Natural killer cell (primary cell): ENCODE measurements at regions not wholly inside any gene's neighbourhood (a gene's known extent, or its start where the extent isn't known, plus 50 kb on each side); places are given as distances from the start of the nearest gene placed in this dataset.

Source experiments
- ATAC-seq, 3 donors: fragments of 150-1000 bp in 2 of 3; fragments of 200-7000 bp in 1 of 3; cut with Tn5 transposase; 1 replicate in 1 of 3; 2 replicates in 2 of 3; pipeline ENCODE4 v1.10.0; 2021; ENCODE audit warnings: mild to moderate bottlenecking in 2 of 3, moderate library complexity in 2 of 3
- DNase-seq, 2 donors: peaks; one replicate each; pipeline versions ENCODE4 v3.0.0 to v3.0.0-alpha.2; 2013 to 2021; ENCODE audit warnings: mixed read lengths in 1 of 2
- H3K27ac ChIP-seq: one replicate; pipeline ENCODE4 v1.5.1; 2013; ENCODE audit warnings: mild to moderate bottlenecking, low read length
- H3K27me3 ChIP-seq: one replicate; pipeline ENCODE4 v1.6.1; 2013; ENCODE audit warnings: low read length; ENCODE audit not compliant: control insufficient read depth, insufficient read depth
- H3K36me3 ChIP-seq: one replicate; pipeline ENCODE4 v1.6.1; 2013; ENCODE audit warnings: low read length; ENCODE audit not compliant: control insufficient read depth, insufficient read depth
- H3K4me1 ChIP-seq: one replicate; pipeline ENCODE4 v1.6.1; 2013; ENCODE audit warnings: low read length; ENCODE audit not compliant: control insufficient read depth, insufficient read depth
- H3K4me3 ChIP-seq: one replicate; pipeline ENCODE4 v1.5.1; 2013; ENCODE audit warnings: low read length
- H3K9me3 ChIP-seq: one replicate; pipeline ENCODE4 v1.6.1; 2013; ENCODE audit warnings: low read length; ENCODE audit not compliant: control insufficient read depth, insufficient read depth
- H3K27ac Mint-ChIP-seq, 2 donors: one replicate each; pipeline ENCODE4 v1.8.0; 2022; ENCODE audit warnings: mild to moderate bottlenecking in 2 of 2, mixed read lengths in 2 of 2, moderate library complexity in 1 of 2
- H3K27me3 Mint-ChIP-seq, 2 donors: one replicate each; pipeline ENCODE4 v1.8.0; 2022; ENCODE audit warnings: low read depth in 2 of 2, mixed read lengths in 2 of 2
- H3K36me3 Mint-ChIP-seq: one replicate; pipeline ENCODE4 v1.8.0; 2022; ENCODE audit warnings: mixed read lengths
- H3K4me1 Mint-ChIP-seq, 2 donors: one replicate each; pipeline ENCODE4 v1.8.0; 2022; ENCODE audit warnings: mixed read lengths in 2 of 2
- H3K4me3 Mint-ChIP-seq: one replicate; pipeline ENCODE4 v1.8.0; 2022; ENCODE audit warnings: mild to moderate bottlenecking, moderate library complexity, mixed read lengths
- H3K9me3 Mint-ChIP-seq, 2 donors: one replicate each; pipeline ENCODE4 v1.8.0; 2022; ENCODE audit warnings: mixed read lengths in 2 of 2
- WGBS: methylation state at CpG from one replicate; pipeline ENCODE4 v1.1.7; 2013; ENCODE audit warnings: missing lambda C conversion rate; ENCODE audit not compliant: insufficient coverage; 5-methylcytosine and 5-hydroxymethylcytosine counted together
- intact Hi-C: fragments of 100-400 bp; cut with micrococcal nuclease; formaldehyde crosslinking; loops from one replicate; pipeline ENCODE4 v1.14.2; 2022
- TF ChIP-seq, protein P1 (sequence below): fragments of 200-600 bp; IDR thresholded peaks from one replicate; pipeline ENCODE4 v1.8.0; 2022; ENCODE audit warnings: antibody characterized with exemption

GRCh38 chr5:147045290-147045689 is 166.7 kb upstream of the PPP2R2B start:
- WGBS, result no CpG with 5 or more reads among the region's 3 CpGs
- Mint-ChIP-seq H3K27me3 (peaks cover 19 to 33% of the 10 kb centered on the region in 2 donors), H3K4me1 (no peaks in the 10 kb centered on the region), H3K4me3 (no peak overlapping the region), H3K36me3 (no peaks in the 10 kb centered on the region), H3K27ac (no peak overlapping the region), H3K9me3 (no peaks in the 10 kb centered on the region)
- Histone ChIP-seq H3K4me3 (no peak overlapping the region), H3K27me3 (no peaks in the 10 kb centered on the region), H3K27ac (no peak overlapping the region), H3K9me3 (no peaks in the 10 kb centered on the region), H3K4me1 (no peaks in the 10 kb centered on the region), H3K36me3 (no peaks in the 10 kb centered on the region)
- DNase-seq (no peak), ATAC-seq (no peak)
- TF ChIP-seq, protein P1, sequence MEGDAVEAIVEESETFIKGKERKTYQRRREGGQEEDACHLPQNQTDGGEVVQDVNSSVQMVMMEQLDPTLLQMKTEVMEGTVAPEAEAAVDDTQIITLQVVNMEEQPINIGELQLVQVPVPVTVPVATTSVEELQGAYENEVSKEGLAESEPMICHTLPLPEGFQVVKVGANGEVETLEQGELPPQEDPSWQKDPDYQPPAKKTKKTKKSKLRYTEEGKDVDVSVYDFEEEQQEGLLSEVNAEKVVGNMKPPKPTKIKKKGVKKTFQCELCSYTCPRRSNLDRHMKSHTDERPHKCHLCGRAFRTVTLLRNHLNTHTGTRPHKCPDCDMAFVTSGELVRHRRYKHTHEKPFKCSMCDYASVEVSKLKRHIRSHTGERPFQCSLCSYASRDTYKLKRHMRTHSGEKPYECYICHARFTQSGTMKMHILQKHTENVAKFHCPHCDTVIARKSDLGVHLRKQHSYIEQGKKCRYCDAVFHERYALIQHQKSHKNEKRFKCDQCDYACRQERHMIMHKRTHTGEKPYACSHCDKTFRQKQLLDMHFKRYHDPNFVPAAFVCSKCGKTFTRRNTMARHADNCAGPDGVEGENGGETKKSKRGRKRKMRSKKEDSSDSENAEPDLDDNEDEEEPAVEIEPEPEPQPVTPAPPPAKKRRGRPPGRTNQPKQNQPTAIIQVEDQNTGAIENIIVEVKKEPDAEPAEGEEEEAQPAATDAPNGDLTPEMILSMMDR, result no peak
- intact Hi-C loops, result no loop called here

GRCh38 chr5:147046281-147046680 is 167.7 kb upstream of the PPP2R2B start:
- TF ChIP-seq, protein P1, result no peak
- Histone ChIP-seq H3K4me3 (no peak overlapping the region), H3K36me3 (no peaks in the 10 kb centered on the region), H3K27ac (no peak overlapping the region), H3K4me1 (no peaks in the 10 kb centered on the region), H3K9me3 (no peaks in the 10 kb centered on the region), H3K27me3 (no peaks in the 10 kb centered on the region)
- intact Hi-C loops, result no loop called here
- Mint-ChIP-seq H3K4me1 (no peaks in the 10 kb centered on the region), H3K27ac (no peak overlapping the region), H3K27me3 (peaks cover 19 to 33% of the 10 kb centered on the region in 2 donors), H3K9me3 (no peaks in the 10 kb centered on the region), H3K36me3 (no peaks in the 10 kb centered on the region), H3K4me3 (no peak overlapping the region)
- 77% methylated on average over 1 of the region's 1 CpG for WGBS
- no peak for DNase-seq
- ATAC-seq, result no peak

DNA sequence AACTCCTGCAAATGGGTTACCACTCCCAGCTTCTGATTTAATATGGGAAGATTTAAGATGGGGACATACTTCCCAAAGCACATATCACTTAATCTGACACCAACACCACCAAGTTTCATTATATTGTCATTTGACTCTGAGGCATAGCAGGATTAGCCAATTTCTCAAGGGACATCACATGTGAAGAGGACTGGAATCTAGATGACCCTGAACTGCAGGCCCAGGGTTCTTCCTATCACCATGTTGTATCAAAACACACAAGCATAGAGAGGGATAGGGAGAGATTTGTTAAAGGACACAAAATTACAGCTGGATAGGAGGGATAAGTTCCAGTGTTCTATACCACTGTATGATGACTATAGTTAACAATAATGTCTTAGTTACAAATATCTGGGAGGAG is 168.3 kb upstream of the PPP2R2B start:
- H3K27me3 ChIP-seq, result no peaks in the 10 kb centered on the region
- no peaks in the 10 kb centered on the region for H3K36me3 Mint-ChIP-seq
- H3K9me3 ChIP-seq, result no peaks in the 10 kb centered on the region
- intact Hi-C loops, result no loop called here
- H3K4me1 ChIP-seq, result no peaks in the 10 kb centered on the region
- TF ChIP-seq, protein P1, result no peak
- no peak overlapping the region for H3K27ac Mint-ChIP-seq
- H3K4me3 ChIP-seq, result no peak overlapping the region
- H3K27me3 Mint-ChIP-seq, result peaks cover 19 to 33% of the 10 kb centered on the region in 2 donors
- ATAC-seq (no peak), DNase-seq (no peak)
- H3K4me3 Mint-ChIP-seq, result no peak overlapping the region
- no peaks in the 10 kb centered on the region for H3K9me3 Mint-ChIP-seq
- H3K36me3 ChIP-seq, result no peaks in the 10 kb centered on the region
- no peak overlapping the region for H3K27ac ChIP-seq
- no peaks in the 10 kb centered on the region for H3K4me1 Mint-ChIP-seq

DNA sequence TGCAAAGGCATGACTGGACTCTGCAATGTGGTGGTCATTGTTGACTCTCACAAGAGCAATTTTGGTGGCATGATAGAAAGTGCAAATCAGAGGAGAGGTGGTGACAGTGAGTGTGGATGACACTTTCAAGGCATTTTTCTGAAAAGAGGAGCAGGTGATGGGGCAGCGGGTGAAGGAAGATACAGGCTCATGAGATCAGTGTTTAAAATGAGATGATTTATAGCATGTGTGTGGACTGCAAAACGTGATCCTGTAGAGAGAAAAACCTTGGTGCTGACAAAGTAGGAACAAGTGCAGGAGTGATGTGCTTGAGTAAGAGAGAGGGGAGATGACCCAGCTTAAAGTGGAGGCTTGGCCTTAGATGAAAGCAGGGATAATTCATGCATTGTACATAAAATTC is 171.2 kb upstream of the PPP2R2B start:
- H3K27me3 ChIP-seq, result no peaks in the 10 kb centered on the region
- H3K27ac Mint-ChIP-seq, result no peak overlapping the region
- intact Hi-C loops, result no loop called here
- no peaks in the 10 kb centered on the region for H3K9me3 ChIP-seq
- no peaks in the 10 kb centered on the region for H3K9me3 Mint-ChIP-seq
- DNase-seq, result no peak
- no peak for ATAC-seq
- H3K36me3 ChIP-seq, result no peaks in the 10 kb centered on the region
- TF ChIP-seq, protein P1, result no peak
- no peak overlapping the region for H3K4me3 ChIP-seq
- H3K27ac ChIP-seq, result no peak overlapping the region
- WGBS, result 69% methylated on average over 2 of the region's 2 CpGs
- no peak overlapping the region for H3K4me3 Mint-ChIP-seq
- H3K4me1 ChIP-seq, result no peaks in the 10 kb centered on the region
- no peaks in the 10 kb centered on the region for H3K36me3 Mint-ChIP-seq
- H3K4me1 Mint-ChIP-seq, result no peaks in the 10 kb centered on the region
- peaks cover 15 to 31% of the 10 kb centered on the region in 2 donors for H3K27me3 Mint-ChIP-seq
